ENCODE measurements at regions not wholly inside any gene's neighbourhood (a gene's known extent, or its start where the extent isn't known, plus 50 kb on each side); places are given as distances from the start of the nearest gene placed in this dataset.

GRCh38 chr15:100808691-100809090, 70.9 kb upstream of the ALDH1A3 start:
- Histone ChIP-seq H3K9ac (ENCODE audit: low read depth in 1 of 2, low read length in 2 of 2) (no peak overlapping the region), H3K4me1 (ENCODE audit: control insufficient read depth in 4 of 4, insufficient read depth in 4 of 4, low read length in 3 of 4) (no peaks in the 10 kb centered on the region), H3K4me3 (ENCODE audit: low read depth in 1 of 3, low read length in 3 of 3) (no peak overlapping the region), H3K9me3 (ENCODE audit: control insufficient read depth in 4 of 4, low read length in 3 of 4) (peaks cover 3 to 16% (median 6%) of the 10 kb centered on the region in 4 donors), H3K27me3 (ENCODE audit: control insufficient read depth in 4 of 4, insufficient read depth in 4 of 4, low read length in 3 of 4) (no peaks in the 10 kb centered on the region), H3K36me3 (ENCODE audit: control insufficient read depth in 4 of 4, insufficient read depth in 3 of 4, low read depth in 1 of 4, low read length in 3 of 4) (no peaks in the 10 kb centered on the region), H3K27ac (ENCODE audit: low read depth in 1 of 2, low read length in 2 of 2) (no peak overlapping the region)
- 70% methylated on average over 3 of the region's 3 CpGs for WGBS
- TF ChIP-seq ATF3 (IDR thresholded peaks at IDR 0.05) (no peak), YY1 (IDR thresholded peaks at IDR 0.05) (no peak), EGR1 (IDR thresholded peaks at IDR 0.05; ENCODE audit: low read depth in 2 of 2) (no peak), HNF4G (IDR thresholded peaks at IDR 0.05) (no peak), FOXA2 (IDR thresholded peaks at IDR 0.05) (no peak), HNF4A (conservative IDR thresholded peaks at IDR 0.05) (no peak), SP1 (IDR thresholded peaks at IDR 0.05) (no peak), GABPA (IDR thresholded peaks at IDR 0.05 in 1 of 2, conservative IDR thresholded peaks at IDR 0.05 in 1 of 2) (no peak), RXRA (IDR thresholded peaks at IDR 0.05) (no peak), TAF1 (conservative IDR thresholded peaks at IDR 0.05) (no peak), JUND (IDR thresholded peaks at IDR 0.05) (no peak)
- DNase-seq (ENCODE audit: low spot score): no peak

- no peaks in the 10 kb centered on the region for H3K4me1 ChIP-seq (ENCODE audit: control insufficient read depth in 4 of 4, insufficient read depth in 4 of 4, low read length in 3 of 4)
- H3K9me3 ChIP-seq (ENCODE audit: control insufficient read depth in 4 of 4, low read length in 3 of 4): peaks cover 3 to 14% (median 7%) of the 10 kb centered on the region in 4 donors
- H3K4me3 ChIP-seq (ENCODE audit: low read depth in 1 of 3, low read length in 3 of 3): no peak overlapping the region
- no peak overlapping the region for H3K27ac ChIP-seq (ENCODE audit: low read depth in 1 of 2, low read length in 2 of 2)
- no peak for TF ChIP-seq GABPA (IDR thresholded peaks at IDR 0.05 in 1 of 2, conservative IDR thresholded peaks at IDR 0.05 in 1 of 2)
- no peak overlapping the region for H3K9ac ChIP-seq (ENCODE audit: low read depth in 1 of 2, low read length in 2 of 2)
- H3K27me3 ChIP-seq (ENCODE audit: control insufficient read depth in 4 of 4, insufficient read depth in 4 of 4, low read length in 3 of 4): no peaks in the 10 kb centered on the region
- DNase-seq (ENCODE audit: low spot score): no peak
- no peaks in the 10 kb centered on the region for H3K36me3 ChIP-seq (ENCODE audit: control insufficient read depth in 4 of 4, insufficient read depth in 3 of 4, low read depth in 1 of 4, low read length in 3 of 4)
Observed at GRCh38 chr15:100809151-100809550, 70.5 kb upstream of the ALDH1A3 start.

- Histone ChIP-seq H3K27ac (ENCODE audit: low read depth in 1 of 2, low read length in 2 of 2) (no peak overlapping the region), H3K4me3 (ENCODE audit: low read depth in 1 of 3, low read length in 3 of 3) (no peak overlapping the region), H3K9ac (ENCODE audit: low read depth in 1 of 2, low read length in 2 of 2) (no peak overlapping the region), H3K27me3 (ENCODE audit: control insufficient read depth in 4 of 4, insufficient read depth in 4 of 4, low read length in 3 of 4) (no peaks in the 10 kb centered on the region), H3K9me3 (ENCODE audit: control insufficient read depth in 4 of 4, low read length in 3 of 4) (peaks cover 3 to 12% (median 7%) of the 10 kb centered on the region in 4 donors), H3K4me1 (ENCODE audit: control insufficient read depth in 4 of 4, insufficient read depth in 4 of 4, low read length in 3 of 4) (no peaks in the 10 kb centered on the region), H3K36me3 (ENCODE audit: control insufficient read depth in 4 of 4, insufficient read depth in 3 of 4, low read depth in 1 of 4, low read length in 3 of 4) (no peaks in the 10 kb centered on the region)
- 88% methylated on average over 3 of the region's 3 CpGs for WGBS
- no peak for DNase-seq (ENCODE audit: low spot score)
- TF ChIP-seq TAF1 (conservative IDR thresholded peaks at IDR 0.05) (no peak), SP1 (IDR thresholded peaks at IDR 0.05) (no peak), REST (IDR thresholded peaks at IDR 0.05) (no peak), GABPA (IDR thresholded peaks at IDR 0.05 in 1 of 2, conservative IDR thresholded peaks at IDR 0.05 in 1 of 2) (no peak), JUND (IDR thresholded peaks at IDR 0.05) (no peak), MAX (IDR thresholded peaks at IDR 0.05) (no peak), YY1 (IDR thresholded peaks at IDR 0.05) (no peak), FOXA2 (IDR thresholded peaks at IDR 0.05) (no peak), FOXA1 (IDR thresholded peaks at IDR 0.05) (no peak), RAD21 (IDR thresholded peaks at IDR 0.05) (no peak), HNF4G (IDR thresholded peaks at IDR 0.05) (no peak), NR2F2 (IDR thresholded peaks at IDR 0.05) (no peak), ZBTB33 (IDR thresholded peaks at IDR 0.05) (no peak), RXRA (IDR thresholded peaks at IDR 0.05) (no peak), HNF4A (conservative IDR thresholded peaks at IDR 0.05) (no peak)
- TF ChIP-seq, protein P1, sequence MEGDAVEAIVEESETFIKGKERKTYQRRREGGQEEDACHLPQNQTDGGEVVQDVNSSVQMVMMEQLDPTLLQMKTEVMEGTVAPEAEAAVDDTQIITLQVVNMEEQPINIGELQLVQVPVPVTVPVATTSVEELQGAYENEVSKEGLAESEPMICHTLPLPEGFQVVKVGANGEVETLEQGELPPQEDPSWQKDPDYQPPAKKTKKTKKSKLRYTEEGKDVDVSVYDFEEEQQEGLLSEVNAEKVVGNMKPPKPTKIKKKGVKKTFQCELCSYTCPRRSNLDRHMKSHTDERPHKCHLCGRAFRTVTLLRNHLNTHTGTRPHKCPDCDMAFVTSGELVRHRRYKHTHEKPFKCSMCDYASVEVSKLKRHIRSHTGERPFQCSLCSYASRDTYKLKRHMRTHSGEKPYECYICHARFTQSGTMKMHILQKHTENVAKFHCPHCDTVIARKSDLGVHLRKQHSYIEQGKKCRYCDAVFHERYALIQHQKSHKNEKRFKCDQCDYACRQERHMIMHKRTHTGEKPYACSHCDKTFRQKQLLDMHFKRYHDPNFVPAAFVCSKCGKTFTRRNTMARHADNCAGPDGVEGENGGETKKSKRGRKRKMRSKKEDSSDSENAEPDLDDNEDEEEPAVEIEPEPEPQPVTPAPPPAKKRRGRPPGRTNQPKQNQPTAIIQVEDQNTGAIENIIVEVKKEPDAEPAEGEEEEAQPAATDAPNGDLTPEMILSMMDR (IDR thresholded peaks at IDR 0.05; ENCODE audit: low read depth, low read length, missing input control): no peak
Observed at GRCh38 chr15:100809587-100809986, 70.0 kb upstream of the ALDH1A3 start.

Data from liver (tissue), 8 donors.